HG03460 (cell line): ENCODE measurements at regions not wholly inside any gene's neighbourhood (a gene's known extent, or its start where the extent isn't known, plus 50 kb on each side); places are given as distances from the start of the nearest gene placed in this dataset.
"Not testable (repeated sequence)": the region's sequence is repeated elsewhere in the genome, so short reads cannot be mapped to it uniquely, and the experiment has no call there.

ENCODE experiments used
- ATAC-seq: cut with Tn5 transposase; IDR thresholded peaks from one replicate; pipeline ENCODE4 v1.9.1; 2021; ENCODE audit not compliant: unreplicated experiment

DNA sequence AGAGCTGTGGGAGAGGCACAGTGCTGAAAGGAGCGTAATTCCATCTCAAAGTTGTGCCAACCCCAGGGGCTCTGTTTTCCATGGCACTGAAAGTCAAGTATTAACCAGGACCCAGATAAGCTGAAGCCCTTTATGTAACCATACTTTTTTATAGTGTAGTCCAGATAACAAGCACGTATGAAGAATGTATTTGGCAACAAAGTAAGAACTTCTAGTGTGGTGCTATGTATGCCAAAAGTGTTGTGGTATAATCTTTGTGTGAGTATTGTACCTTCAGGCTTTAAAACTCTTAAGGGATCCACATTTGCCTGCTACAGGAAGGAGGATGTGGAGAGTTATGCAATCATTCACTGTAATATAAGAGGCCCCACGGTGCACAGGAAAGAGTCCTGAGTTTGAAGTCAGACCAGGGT, 129.4 kb downstream of the IBTK start:
- ATAC-seq = no peak

DNA sequence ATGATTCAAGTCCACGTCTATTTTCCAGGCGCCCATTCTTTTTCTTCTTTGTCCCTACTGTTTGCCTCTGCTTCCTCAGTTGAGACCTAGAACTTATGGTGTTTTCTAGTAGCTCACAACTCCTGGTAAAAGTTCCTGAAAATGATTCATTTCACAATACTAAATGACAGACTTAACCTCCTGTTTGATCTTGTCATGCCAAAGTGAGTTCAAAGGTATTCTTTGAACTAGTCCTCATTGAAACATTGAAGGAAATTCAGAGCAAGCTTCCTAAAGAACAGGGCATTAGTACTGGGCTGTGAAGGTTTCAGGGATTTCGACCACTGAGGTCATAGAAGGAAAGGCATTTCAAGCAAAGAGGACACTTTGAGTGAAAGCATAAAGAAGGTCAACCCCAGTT, 132.8 kb downstream of the IBTK start:
- ATAC-seq = no peak

- ATAC-seq = no peak
Measured at GRCh38 chr6:82113231-82113630, 134.3 kb downstream of the IBTK start.

- ATAC-seq = no peak
Measured at GRCh38 chr6:82111818-82112217, 135.7 kb downstream of the IBTK start.

DNA sequence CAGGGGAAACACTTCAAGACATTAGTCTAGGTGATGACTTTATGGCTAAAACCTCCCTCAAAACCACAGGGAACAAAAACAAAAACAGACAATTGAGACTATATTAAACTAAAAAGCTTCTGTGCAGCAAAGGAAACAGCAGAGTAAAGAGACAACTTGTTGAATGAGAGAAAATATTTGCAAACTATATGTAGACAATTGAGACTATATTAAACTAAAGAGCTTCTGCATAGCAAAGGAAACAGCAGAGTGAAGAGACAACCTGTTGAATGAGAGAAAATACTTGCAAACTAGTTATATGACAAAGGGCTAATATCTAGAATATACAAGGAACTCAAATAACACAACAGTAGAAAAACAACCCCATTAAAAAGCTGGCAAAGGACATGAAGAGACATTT, 136.4 kb downstream of the IBTK start:
- no peak for ATAC-seq

DNA sequence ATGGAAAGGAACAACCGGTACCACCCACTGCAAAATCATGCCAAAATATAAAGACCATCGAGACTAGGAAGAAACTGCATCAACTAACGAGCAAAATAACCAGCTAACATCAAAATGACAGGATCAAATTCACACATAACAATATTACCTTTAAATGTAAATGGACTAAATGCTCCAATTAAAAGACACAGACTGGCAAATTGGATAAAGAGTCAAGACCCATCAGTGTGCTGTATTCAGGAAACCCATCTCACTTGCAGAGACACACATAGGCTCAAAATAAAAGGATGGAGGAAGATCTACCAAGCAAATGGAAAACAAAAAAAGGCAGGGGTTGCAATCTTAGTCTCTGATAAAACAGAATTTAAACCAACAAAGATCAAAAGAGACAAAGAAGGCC, 144.4 kb downstream of the IBTK start:
- not testable (repeated sequence) for ATAC-seq

GRCh38 chr6:82101374-82102114, 146.0 kb downstream of the IBTK start:
- ATAC-seq = not testable (repeated sequence)

DNA sequence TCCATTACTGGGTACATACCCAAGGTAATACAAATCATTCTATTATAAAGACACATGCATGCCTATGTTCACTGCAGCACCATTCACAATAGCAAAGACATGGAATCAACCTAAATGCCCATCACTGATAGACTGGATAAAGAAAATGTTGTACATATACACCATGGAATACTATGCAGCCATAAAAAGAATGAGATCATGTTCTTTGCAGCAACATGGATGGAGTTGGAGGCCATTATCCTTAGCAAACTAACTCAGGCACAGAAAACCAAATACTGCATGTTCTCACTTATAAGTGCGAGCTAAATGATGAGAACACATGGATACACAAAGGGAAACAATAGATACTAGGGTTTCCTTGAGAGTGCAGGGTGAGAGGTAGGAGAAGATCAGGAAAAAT, 146.8 kb downstream of the IBTK start:
- ATAC-seq = not testable (repeated sequence)

- ATAC-seq = no peak
Measured at GRCh38 chr6:82097676-82098075, 149.9 kb downstream of the IBTK start.

DNA sequence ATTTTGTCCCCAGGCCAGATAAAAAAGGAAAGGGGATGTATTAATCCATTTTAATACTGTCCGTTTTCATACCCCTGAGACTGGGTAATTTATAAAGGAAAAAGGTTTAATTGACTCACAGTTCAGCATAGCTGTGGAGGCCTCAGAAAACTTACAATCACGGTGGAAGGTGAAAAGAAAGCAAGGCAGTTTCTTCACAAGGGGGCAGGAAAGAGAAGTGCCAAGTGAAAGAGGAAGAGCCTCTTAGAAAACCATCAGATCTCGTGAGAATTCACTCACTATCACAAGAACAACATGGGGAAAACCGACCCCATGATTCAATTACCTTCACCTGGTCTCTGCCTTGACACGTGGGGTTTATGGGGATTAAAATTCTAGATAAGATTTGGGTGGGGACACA, 152.5 kb downstream of the IBTK start:
- no peak for ATAC-seq

- ATAC-seq = no peak
Measured at GRCh38 chr6:82094166-82094806, 153.3 kb downstream of the IBTK start.

DNA sequence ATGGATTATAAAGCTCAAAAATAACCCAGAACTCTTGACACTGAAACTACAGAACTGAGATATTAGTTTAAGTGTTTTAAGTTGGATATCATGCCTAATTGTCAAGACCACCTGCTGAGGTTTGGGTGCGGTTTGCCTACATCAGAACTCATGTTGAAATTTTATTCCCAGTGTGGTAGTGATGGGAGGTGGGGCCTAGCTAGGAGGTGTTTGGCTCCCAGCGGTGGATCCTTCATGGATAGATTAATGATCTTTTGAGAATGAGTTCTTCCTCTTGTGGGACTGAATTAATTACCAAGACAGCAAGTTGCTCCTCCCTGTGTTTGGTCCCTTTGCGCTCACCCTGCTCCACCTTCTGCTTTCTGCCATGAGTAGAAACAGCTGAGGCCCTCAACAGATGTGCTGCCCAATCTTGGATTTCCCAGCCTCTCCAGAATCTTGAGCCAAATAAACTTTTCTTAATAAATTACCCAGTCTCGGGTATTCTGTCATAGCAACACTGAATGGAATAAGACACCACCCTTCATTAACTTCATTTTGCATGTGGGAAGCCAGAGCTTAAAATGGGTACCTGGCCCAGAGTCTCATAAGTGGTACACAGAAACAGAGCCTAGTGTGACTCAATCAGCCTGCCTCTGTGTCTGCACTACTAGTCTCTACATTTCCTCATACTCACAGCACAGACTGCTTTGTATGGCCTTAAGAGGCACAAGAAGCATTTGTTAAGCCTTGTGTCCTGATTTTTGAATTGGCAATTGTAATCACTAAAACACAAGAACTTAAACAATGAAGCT, 158.4 kb downstream of the IBTK start:
- ATAC-seq = no peak

DNA sequence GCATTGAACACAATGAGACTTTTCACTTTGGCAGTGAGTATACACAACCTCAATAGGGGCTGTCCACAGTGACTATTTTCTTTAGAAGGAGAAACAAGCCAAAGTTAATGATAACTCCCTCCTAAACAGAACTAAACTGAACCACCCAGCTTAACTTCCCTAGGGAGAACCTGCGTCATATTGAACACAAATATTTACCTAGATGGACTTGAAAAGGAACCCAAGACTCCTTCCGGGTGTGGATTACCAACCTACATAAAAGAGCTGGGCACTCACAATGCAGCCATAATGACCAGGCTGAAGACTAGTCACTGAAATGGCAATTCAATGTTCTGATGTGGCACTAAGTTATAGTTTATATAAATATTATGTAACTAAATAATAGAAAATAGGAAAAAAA, 160.6 kb downstream of the IBTK start:
- ATAC-seq = no peak

DNA sequence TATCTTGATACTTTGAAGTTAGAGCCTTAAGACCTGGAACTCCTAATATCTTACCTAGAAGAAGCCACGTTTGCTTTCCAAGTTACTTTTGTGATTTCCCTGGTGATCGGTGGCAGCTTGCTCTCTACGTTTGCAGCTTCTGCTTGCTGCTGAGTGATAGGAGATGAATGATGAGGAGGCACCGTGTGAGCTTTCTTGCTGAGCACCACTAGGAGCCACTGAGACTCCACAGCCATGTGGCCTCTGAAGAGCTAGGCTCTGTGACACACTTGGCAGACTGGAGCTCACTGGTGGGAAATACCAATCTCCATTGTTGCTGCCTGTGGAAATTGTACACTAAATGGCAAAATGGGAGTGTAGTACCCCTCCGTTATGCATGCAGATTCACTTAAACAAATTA, 161.8 kb downstream of the IBTK start:
- ATAC-seq = no peak

GRCh38 chr6:82084324-82084920, 163.1 kb downstream of the IBTK start:
- no peak for ATAC-seq

DNA sequence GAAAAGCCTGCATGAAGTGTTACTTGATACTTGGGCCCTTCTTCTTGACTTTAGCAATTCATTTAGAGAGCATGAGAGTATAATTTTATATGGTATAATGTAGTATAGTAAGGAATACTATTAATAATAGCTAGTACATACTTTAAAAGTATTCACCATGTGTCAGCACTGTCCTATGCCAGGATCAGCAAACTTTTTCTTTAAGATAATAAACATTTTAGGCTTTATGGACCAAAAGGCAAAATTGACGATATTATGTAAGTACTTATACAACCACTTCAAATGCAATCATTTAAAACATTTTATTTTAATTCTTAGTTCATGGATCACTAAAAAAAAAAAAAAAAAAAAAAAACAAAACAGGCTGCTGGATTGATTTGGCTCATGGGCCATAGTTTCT, 163.9 kb downstream of the IBTK start:
- no peak for ATAC-seq

DNA sequence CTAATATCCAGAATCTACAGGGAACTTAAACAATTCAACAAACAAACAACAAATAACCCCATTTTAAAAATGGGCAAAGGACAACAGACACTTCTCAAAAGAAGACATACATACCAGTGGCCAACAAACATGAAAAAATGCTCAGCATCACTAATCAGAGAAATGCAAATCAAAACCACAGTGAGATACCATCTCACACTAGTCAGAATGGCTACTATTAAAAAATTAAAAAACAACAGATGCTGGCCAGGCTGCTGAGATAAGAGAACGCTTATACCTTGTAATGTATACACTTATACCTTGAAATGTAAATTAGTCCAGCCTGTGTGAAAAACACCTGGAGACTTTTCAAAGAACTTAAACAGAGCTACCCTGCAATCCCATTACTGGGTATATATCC, 166.8 kb downstream of the IBTK start:
- ATAC-seq = no peak

DNA sequence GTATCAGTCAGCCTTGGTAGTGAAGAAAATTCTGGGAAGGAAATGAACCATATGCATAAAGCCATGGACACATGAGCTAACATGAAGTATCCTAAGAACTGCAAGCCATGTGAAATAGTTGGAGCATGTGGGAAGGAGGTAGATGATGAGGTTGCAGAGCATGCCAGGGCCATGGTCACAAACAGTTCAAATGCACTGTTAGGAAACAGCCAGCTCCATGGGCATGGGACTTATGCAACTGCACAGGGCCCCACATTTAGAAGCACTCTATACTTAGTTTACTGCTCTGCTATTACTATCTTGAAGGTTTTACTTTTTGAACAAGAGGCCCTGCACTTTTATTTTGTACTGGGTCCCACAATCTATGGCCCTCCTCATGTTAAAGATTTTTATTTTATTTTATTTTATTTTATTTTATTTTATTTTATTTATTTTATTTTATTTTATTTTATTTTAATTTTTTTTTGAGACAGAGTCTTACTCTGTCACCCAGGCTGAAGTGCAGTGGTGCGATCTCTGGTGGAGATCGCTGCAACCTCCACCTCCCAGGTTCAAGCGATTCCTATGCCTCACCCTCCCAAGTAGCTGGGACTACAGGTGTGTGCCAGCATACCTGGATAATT, 169.1 kb downstream of the IBTK start:
- no peak for ATAC-seq

GRCh38 chr6:82076916-82077315, 170.6 kb downstream of the IBTK start:
- no peak for ATAC-seq

DNA sequence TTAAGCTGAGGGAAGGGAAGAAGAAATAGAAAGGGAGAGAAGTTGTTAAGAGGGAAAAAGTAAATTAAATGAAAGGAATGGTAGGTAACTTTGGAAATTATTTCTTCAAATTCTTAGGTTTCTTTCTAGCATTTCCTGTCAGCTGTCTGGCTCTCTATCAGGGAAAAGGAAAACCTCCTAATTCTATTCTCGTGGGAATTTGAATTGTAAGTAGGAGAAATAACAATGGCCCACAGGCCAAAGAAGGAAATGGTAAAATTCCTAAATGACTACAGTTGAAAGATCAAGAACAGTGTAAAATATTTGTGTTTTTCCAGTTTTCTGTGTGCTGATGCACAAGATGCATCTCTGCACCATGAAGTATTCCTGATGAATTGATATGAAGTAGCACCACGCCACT, 173.0 kb downstream of the IBTK start:
- no peak for ATAC-seq

DNA sequence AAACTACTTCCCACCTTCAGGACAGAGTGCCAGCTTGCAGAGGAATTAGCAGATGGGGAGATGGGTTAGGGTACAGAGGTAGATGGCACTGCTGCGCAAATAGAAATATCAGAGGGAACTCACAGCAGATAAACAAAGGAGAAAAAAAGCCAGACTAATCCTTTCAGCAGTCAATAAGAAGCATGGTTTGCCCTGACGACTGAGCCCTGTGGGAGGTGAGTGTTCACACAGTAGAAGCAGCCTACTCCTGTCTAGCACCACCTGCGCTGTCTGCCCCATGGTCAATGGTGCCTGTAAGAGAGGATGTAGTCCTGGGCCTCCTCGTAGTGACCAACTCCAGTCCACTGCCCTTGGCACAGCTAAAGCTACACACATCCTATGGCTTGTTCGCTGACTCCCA, 174.1 kb downstream of the IBTK start:
- no peak for ATAC-seq
